Stomach (tissue), 4 donors: ENCODE measurements at regions not wholly inside any gene's neighbourhood (a gene's known extent, or its start where the extent isn't known, plus 50 kb on each side); places are given as distances from the start of the nearest gene placed in this dataset.

Experiments used
- POLR2A ChIP-seq, 4 donors: fragments of 450-650 bp; IDR thresholded peaks; one replicate each; pipeline ENCODE4 v1.6.1; 2016; ENCODE audit warnings: antibody characterized with exemption in 4 of 4, control low read depth in 2 of 4, mild to moderate bottlenecking in 1 of 4, moderate library complexity in 1 of 4
- TF ChIP-seq, protein P1 (sequence below), 7 experiments: fragments of 450-650 bp in 4 of 7; fragments of 200-600 bp in 3 of 7; sonication (generic) in 3 of 7; IDR thresholded peaks; one replicate each; pipeline ENCODE4 v1.5.1; 2016 to 2019; ENCODE audit warnings: antibody characterized with exemption in 7 of 7, control low read depth in 2 of 7, mild to moderate bottlenecking in 1 of 7

DNA sequence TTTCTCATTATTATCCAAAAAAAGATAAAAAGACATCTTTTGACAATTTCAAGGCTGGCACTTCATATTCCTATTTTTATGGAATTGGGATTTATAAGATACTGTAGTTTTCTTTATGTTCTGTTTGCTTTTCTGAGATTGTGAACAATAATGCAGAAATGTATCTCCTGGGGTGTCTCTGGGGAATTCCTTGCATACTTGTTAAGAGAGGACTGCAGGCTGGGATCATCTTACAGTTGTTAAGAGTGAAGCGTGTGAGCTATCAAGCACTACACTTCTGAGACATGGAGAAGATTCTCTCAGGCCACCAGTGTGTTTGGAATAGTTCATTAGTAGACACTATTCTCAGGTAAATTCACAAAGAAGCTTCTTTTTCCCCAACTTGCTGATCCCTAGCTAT lies 963.3 kb upstream of the GJE1 start:
- TF ChIP-seq, protein P1, sequence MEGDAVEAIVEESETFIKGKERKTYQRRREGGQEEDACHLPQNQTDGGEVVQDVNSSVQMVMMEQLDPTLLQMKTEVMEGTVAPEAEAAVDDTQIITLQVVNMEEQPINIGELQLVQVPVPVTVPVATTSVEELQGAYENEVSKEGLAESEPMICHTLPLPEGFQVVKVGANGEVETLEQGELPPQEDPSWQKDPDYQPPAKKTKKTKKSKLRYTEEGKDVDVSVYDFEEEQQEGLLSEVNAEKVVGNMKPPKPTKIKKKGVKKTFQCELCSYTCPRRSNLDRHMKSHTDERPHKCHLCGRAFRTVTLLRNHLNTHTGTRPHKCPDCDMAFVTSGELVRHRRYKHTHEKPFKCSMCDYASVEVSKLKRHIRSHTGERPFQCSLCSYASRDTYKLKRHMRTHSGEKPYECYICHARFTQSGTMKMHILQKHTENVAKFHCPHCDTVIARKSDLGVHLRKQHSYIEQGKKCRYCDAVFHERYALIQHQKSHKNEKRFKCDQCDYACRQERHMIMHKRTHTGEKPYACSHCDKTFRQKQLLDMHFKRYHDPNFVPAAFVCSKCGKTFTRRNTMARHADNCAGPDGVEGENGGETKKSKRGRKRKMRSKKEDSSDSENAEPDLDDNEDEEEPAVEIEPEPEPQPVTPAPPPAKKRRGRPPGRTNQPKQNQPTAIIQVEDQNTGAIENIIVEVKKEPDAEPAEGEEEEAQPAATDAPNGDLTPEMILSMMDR (IDR thresholded peaks at IDR 0.05), result no peak
- TF ChIP-seq POLR2A (IDR thresholded peaks at IDR 0.05), result no peak
